NCI-H226 (cell line): ENCODE measurements at regions not wholly inside any gene's neighbourhood (a gene's known extent, or its start where the extent isn't known, plus 50 kb on each side); places are given as distances from the start of the nearest gene placed in this dataset.
A peak's percentile ranks its signal among the peaks of the same experiment; 100 is the strongest.

Experiments used
- DNase-seq: peaks from one replicate; pipeline ENCODE4 v3.0.0-alpha.2; 2015

- no peak for DNase-seq
Observed at GRCh38 chrY:17233435-17234109, 646.4 kb downstream of the CDY2B start.

GRCh38 chrY:17231994-17232393 lies 648.0 kb downstream of the CDY2B start:
- DNase-seq = peak; percentile 47

DNA sequence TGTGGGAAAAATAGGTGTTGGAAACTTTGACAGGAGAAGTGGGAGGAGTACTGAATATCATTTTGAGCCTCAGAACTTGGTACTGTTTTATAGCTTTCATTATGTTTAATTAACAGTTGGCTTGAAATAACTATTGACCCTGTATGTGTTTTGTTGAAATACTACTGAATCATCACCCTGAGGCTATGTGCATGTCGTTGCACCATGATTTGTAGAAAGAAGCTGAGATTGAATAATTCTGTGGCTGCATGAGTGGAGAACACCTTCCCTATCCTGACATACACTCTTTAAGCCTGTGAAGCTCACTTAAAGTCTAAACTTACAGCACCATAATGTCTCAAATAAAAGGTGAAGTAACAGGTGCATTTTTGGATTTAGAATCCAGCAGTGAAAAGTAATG lies 656.5 kb downstream of the CDY2B start:
- no peak for DNase-seq

DNA sequence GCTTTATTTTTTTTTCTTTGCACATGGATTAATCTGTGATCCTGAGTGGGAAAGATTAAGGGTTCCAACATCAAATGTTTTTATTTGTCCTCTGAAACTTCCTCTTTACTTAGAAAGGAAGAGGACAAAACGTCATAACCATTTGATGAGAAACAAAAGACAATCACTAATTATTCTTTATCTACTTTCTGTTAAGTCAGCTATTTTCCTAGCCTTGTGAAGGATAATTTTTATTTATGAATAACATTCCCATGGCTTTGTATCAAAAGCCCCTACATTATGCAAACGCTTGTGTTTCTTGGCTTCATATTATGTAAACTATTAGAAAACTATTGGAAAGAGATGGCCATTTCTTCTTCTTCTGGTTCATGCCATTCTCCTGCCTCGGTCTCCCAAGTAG lies 677.6 kb downstream of the CDY2B start:
- no peak for DNase-seq

GRCh38 chrY:17184299-17184698 lies 695.7 kb downstream of the CDY2B start:
- DNase-seq = peak; percentile 1

DNA sequence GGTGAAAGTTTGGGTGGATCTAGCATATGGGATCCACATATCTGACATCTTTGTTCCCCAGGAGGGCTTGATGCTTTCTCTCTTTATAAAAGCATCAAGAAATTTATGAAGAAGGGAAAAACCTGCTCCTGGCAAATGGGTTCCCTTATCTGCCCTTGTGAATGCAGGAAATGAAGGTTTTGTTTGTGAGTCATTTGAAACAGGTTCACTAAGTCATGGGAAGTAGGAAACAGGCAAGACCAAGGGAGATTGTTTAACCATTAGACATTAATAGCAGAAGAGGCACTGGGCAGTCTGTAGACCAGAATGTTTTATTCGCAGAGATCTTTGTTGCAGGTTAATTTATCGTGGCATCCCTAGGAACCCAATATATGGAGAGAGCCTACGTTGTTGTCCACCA lies 713.1 kb downstream of the CDY2B start:
- DNase-seq = peak; percentile 78

DNA sequence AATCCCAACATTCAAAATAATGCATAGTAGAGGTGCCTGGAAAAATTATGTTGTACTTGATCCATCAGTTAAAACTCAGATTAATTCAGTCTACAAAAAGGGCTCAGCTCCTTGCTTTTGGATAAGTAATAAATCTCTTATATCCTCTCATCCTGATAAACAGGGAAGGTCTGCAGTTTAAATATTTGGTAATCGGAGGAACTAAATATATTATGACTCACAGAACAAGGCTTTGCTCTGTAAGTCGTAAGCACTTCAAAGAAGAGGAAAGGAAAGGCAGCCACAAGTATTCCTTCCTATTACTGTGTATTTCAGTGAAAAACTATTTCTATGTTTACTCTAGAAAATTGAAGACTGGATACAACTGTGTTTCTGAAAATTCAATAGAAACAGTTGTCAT lies 757.9 kb downstream of the CDY2B start:
- no peak for DNase-seq

DNA sequence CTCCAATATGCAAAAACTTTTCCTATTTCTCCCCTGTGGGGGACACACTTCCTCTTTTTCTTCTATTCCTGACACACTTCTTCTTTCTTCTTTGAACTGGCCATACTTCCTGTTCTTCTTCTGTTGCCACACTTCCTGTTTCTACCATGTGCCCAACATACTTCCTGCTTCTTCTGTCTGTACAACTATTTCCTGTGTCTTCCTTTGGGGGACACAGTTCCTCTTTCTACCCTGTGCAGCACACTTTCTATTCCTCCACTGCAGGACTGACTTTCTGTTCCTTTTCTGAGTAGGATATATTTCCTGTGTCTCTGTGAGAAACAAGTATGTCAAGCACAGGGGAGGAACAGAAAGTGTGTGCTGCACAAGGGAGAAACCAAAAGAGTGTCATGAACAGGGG lies 794.7 kb downstream of the CDY2B start:
- DNase-seq = no peak

GRCh38 chrY:17079887-17080286 lies 800.1 kb downstream of the CDY2B start:
- no peak for DNase-seq

DNA sequence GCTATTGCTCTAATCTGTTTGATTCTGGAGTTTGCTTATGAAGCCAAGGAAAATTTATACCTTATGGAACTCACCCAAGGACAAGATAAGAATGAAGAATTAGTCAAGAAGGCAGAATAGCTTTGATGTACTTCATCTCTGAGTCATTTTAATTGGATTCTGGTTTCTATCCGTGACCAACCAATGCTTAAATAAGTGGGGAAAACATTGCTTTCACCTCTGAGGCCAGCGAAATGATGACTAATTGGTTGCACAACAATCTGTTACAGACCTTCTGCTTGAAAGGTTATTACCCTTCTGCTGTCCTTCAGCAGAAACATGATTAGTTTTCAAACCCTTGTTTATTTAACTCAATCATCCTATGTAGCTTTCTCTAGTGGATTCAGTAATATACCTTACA lies 812.7 kb downstream of the CDY2B start:
- peak; percentile 78 for DNase-seq

DNA sequence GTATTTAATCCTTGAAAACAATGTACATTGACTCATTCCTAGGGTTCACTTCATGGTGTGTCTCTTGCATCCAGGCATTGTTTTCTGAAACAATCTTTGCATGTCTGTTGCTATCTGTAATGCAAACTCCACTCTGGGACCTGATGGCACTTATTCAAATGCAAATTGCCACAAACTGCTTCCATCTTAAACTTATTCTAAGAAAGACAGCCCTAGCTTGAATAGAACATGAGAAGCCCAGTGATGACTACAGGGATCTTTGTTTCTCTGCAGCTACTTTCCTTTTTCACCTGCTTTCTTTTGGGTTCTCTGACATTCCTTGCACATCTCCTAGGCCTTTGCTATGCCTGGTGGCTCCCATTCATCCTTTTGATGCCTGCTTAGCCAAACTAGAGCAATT lies 827.0 kb downstream of the CDY2B start:
- no peak for DNase-seq

DNA sequence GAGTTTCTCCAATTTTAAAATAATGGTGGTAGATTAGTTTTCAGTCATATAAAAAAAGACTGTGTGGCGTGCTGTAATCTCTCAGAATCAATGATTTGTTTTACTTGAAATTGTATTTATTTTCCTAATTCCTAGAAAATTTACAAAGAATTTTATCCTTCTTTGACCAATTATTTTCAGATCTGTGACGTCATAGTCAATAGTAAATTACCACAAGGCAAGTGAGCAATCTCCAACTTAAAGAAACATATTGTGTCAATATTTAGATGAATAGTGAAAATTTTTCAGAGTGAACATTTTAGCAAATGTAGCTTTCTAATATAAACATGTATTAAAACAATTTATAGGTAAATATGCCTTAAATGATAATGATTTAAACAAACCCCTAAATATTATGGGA lies 829.6 kb downstream of the CDY2B start:
- no peak for DNase-seq

DNA sequence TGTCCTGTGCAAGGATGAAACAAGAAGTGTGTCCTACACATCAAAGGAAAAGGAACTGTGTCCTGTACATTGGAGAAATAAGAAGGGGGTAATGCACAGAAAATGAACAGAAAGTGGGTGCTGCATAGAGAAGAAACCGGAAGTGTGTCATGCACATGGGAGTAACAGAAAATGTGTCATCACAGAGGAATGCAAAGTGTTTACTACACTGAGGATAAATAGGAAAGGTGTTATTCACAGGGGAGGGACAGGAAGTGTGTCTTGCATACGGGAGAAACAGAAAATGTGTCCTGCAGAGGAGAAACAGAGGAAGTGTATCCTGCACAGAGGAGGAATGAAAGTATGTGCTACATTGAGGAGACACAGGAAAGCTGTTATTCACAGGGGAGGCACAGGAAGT lies 834.9 kb downstream of the CDY2B start:
- peak; percentile 60 for DNase-seq

GRCh38 chrY:17044723-17045122 lies 835.3 kb downstream of the CDY2B start:
- DNase-seq = no peak

DNA sequence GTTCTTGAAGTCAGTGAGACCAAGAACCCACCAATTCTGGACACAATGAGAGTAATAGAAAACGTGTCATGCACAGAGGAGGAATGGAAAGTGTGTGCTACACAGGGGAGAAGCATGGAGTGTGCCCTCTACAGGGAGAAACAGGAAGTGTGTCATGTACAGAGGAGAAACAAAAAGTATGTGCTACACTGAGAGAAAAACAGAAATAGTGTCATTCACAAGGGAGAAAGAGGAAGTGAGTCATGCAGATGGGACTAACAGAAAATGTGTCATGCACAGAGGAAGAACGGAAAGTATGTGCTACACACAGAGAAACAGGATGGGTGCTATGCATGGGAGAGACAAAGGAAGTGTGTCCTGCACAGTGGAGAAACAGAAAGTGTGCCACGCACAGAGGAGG lies 835.7 kb downstream of the CDY2B start:
- peak; percentile 57 for DNase-seq

GRCh38 chrY:17038439-17038838 lies 841.6 kb downstream of the CDY2B start:
- DNase-seq = no peak

DNA sequence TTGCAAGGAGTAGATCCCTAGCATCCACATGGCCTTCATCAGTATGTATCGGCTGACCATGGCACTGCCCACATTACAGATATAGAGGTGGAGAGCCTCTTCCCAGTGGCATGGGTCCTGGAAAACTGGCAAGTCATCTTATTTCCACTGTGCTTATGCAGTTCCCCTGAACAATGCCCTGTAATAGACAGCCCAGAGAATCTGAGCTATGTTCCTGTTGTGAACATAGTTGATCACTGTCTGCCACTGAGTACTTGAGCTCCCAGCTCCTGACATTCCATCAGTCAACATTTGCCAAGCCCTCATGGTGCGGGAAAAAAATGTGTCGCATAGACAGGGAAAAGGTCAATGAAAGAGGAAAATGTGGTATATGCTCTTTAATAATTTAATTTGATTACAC lies 861.9 kb downstream of the CDY2B start:
- DNase-seq = no peak

- no peak for DNase-seq
Observed at GRCh38 chrY:16993551-16993950, 886.5 kb downstream of the CDY2B start.

DNA sequence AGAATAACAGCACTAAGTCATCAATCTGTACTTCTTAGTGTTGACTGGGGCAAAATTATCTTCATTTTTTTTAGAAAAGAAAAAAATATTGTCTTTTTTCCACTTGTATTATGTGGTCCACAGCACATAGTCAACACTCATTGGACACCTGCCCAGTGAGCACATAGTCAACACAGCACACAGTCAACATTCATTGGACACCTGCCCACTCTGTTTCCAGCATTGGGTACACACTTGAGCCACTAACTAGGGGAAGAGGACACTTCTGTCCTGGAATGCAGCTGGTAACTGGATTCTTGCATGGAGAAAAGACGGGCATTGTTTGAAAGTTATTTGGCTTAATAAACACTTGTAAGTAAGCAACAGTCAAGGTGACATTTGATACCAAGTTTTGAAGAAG lies 898.2 kb downstream of the CDY2B start:
- no peak for DNase-seq

DNA sequence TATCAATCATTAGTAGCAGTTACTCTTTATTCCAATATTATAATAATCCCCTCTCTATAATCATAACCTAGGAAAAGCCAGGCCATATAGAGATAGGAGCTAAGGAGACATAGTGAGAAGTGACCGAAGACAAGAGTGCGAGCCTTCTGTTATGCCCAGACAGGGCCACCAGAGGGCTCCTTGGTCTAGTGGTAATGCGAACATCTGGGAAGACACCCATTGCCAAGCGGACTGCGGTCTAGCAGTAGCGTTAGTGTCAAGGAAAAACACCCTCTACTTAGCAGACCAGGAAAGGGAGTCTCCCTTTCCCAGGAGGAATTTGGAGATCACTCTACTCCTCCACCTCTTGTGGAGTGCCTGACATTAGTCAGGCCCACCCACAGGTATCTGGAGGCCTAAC lies 920.9 kb downstream of the CDY2B start:
- no peak for DNase-seq

- DNase-seq = no peak
Observed at GRCh38 chrY:16947221-16947620, 932.8 kb downstream of the CDY2B start.
